Globus pallidus (tissue), 1 donor: ENCODE measurements at regions not wholly inside any gene's neighbourhood (a gene's known extent, or its start where the extent isn't known, plus 50 kb on each side); places are given as distances from the start of the nearest gene placed in this dataset.
"Not testable (repeated sequence)": the region's sequence is repeated elsewhere in the genome, so short reads cannot be mapped to it uniquely, and the experiment has no call there.

Experiments
- DNase-seq: peaks from one replicate; pipeline ENCODE4 v3.0.0-alpha.2; 2015; ENCODE audit warnings: low spot score

- not testable (repeated sequence) for DNase-seq
These were observed 108.1 kb downstream of the PROX1 start for GRCh38 chr1:214095896-214096295.

GRCh38 chr1:214101246-214101645, 113.5 kb downstream of the PROX1 start:
- no peak for DNase-seq

GRCh38 chr1:214101828-214102227, 114.1 kb downstream of the PROX1 start:
- DNase-seq, result no peak

- DNase-seq, result no peak
These were observed 115.1 kb downstream of the PROX1 start for GRCh38 chr1:214102907-214103306.

- no peak for DNase-seq
These were observed 116.0 kb downstream of the PROX1 start for GRCh38 chr1:214103778-214104177.

GRCh38 chr1:214106375-214106774, 118.6 kb downstream of the PROX1 start:
- no peak for DNase-seq

- DNase-seq, result no peak
These were observed 119.7 kb downstream of the PROX1 start for GRCh38 chr1:214107322-214108096.

GRCh38 chr1:214108097-214108446, 120.3 kb downstream of the PROX1 start:
- no peak for DNase-seq

- DNase-seq, result no peak
These were observed 124.0 kb downstream of the PROX1 start for GRCh38 chr1:214111796-214112195.

GRCh38 chr1:214116258-214116657, 128.5 kb downstream of the PROX1 start:
- DNase-seq, result no peak

- no peak for DNase-seq
These were observed 130.0 kb downstream of the PROX1 start for GRCh38 chr1:214117780-214118179.

- DNase-seq, result no peak
These were observed 132.4 kb downstream of the PROX1 start for GRCh38 chr1:214120191-214120590.

- DNase-seq, result no peak
These were observed 133.2 kb downstream of the PROX1 start for GRCh38 chr1:214120951-214121350.

GRCh38 chr1:214122110-214122509, 134.3 kb downstream of the PROX1 start:
- no peak for DNase-seq

- peak; percentile 77 for DNase-seq
These were observed 135.4 kb downstream of the PROX1 start for GRCh38 chr1:214123061-214123784.

- no peak for DNase-seq
These were observed 136.6 kb downstream of the PROX1 start for GRCh38 chr1:214124281-214124805.

- no peak for DNase-seq
These were observed 137.1 kb downstream of the PROX1 start for GRCh38 chr1:214124915-214125314.

- DNase-seq, result no peak
These were observed 138.0 kb downstream of the PROX1 start for GRCh38 chr1:214125819-214126218.

- no peak for DNase-seq
These were observed 138.9 kb downstream of the PROX1 start for GRCh38 chr1:214126697-214127146.

GRCh38 chr1:214127705-214128104, 139.9 kb downstream of the PROX1 start:
- no peak for DNase-seq

GRCh38 chr1:214135886-214136285, 145.1 kb upstream of the SMYD2 start:
- DNase-seq, result no peak

GRCh38 chr1:214136324-214136919, 144.5 kb upstream of the SMYD2 start:
- DNase-seq, result no peak

- DNase-seq, result no peak
These were observed 139.5 kb upstream of the SMYD2 start for GRCh38 chr1:214141486-214141885.
